ENCODE measurements at regions not wholly inside any gene's neighbourhood (a gene's known extent, or its start where the extent isn't known, plus 50 kb on each side); places are given as distances from the start of the nearest gene placed in this dataset.

- H3K4me1 ChIP-seq (ENCODE audit: insufficient read depth, low read length), result no peaks in the 10 kb centered on the region
- no peaks in the 10 kb centered on the region; the same call in none of the 2 replicates for H3K27me3 Mint-ChIP-seq (ENCODE audit: low read depth)
- TF ChIP-seq CTCF (conservative IDR thresholded peaks at IDR 0.05), result no peak
- WGBS (ENCODE audit: extremely low coverage, insufficient read length, low lambda C conversion rate), result no CpG with 5 or more reads among the region's 3 CpGs
- H3K4me3 Mint-ChIP-seq, result no peak overlapping the region
- H4K20me1 ChIP-seq (ENCODE audit: control insufficient read depth, insufficient read depth, insufficient read length), result no peaks in the 10 kb centered on the region
- H3T11ph ChIP-seq (ENCODE audit: low read length), result no peak overlapping the region
- H3K23me2 ChIP-seq (ENCODE audit: insufficient read length, low read depth, low read length, poor library complexity, severe bottlenecking), result no peaks in the 10 kb centered on the region
- no peak overlapping the region for H3K27ac Mint-ChIP-seq
- no peak overlapping the region for H2BK15ac ChIP-seq (ENCODE audit: low read depth, low read length)
- no peak overlapping the region for H4K91ac ChIP-seq (ENCODE audit: insufficient read length, low read depth, low read length)
- H2BK12ac ChIP-seq (ENCODE audit: insufficient read length, low read depth, low read length), result no peak overlapping the region
- no peaks in the 10 kb centered on the region for H3K9me3 ChIP-seq (ENCODE audit: control insufficient read depth, low read depth, low read length)
- no peak overlapping the region for H3K56ac ChIP-seq (ENCODE audit: insufficient read length, low read depth, low read length)
- no peak overlapping the region for H3K27ac ChIP-seq (ENCODE audit: insufficient read length, low read depth, low read length)
- no peaks in the 10 kb centered on the region for H3K79me1 ChIP-seq (ENCODE audit: insufficient read depth, low read depth, low read length, poor library complexity, severe bottlenecking)
- no peaks in the 10 kb centered on the region for H3K79me2 ChIP-seq (ENCODE audit: insufficient read depth, low read length)
- no peak overlapping the region for H3K4ac ChIP-seq (ENCODE audit: low read depth, low read length)
- no peak overlapping the region for H4K8ac ChIP-seq (replicated peaks; ENCODE audit: insufficient read length, low read depth, low read length)
- no peak overlapping the region for H3K18ac ChIP-seq (ENCODE audit: insufficient read length, low read depth, low read length)
- H3K36me3 Mint-ChIP-seq (ENCODE audit: insufficient read depth in 1 of 3, low read depth in 3 of 3), result no peaks in the 10 kb centered on the region
- H2AFZ ChIP-seq (ENCODE audit: low read length), result no peak overlapping the region
- no peak for DNase-seq
- H3K9me3 Mint-ChIP-seq, result peaks cover 0 to 2% of the 10 kb centered on the region in 2 experiments; a peak in 3 of 5 replicates
- H3K23ac ChIP-seq (ENCODE audit: insufficient read length, low read depth, low read length), result no peak overlapping the region
- H3K27me3 ChIP-seq (ENCODE audit: insufficient read depth, low read length), result no peaks in the 10 kb centered on the region
- H2BK120ac ChIP-seq (ENCODE audit: low read depth, low read length, poor library complexity, severe bottlenecking), result no peak overlapping the region
- H2BK20ac ChIP-seq (ENCODE audit: low read depth, low read length, poor library complexity, severe bottlenecking), result no peak overlapping the region
- no peak overlapping the region for H3K9ac ChIP-seq (ENCODE audit: extremely low read depth, insufficient read length, low read length)
- H3K4me2 ChIP-seq (ENCODE audit: insufficient read depth, insufficient read length, low read length), result no peak overlapping the region
- no peaks in the 10 kb centered on the region for H3K4me1 Mint-ChIP-seq
- H3K14ac ChIP-seq (ENCODE audit: insufficient read depth, low read length), result no peak overlapping the region
- no peak overlapping the region for H4K5ac ChIP-seq (ENCODE audit: insufficient read length, low read depth, low read length)
- no peak overlapping the region for H2BK5ac ChIP-seq (ENCODE audit: insufficient read length, low read length)
- no peak overlapping the region for H2AK5ac ChIP-seq (ENCODE audit: insufficient read length, low read length)
Observed at GRCh38 chr12:126117502-126117901, 1052.3 kb downstream of the AACS start.

Measured in H9 (cell line).